NCI-H2196 (cell line): ENCODE measurements at regions not wholly inside any gene's neighbourhood (a gene's known extent, or its start where the extent isn't known, plus 50 kb on each side); places are given as distances from the start of the nearest gene placed in this dataset.

Experiments used
- DNase-seq: peaks from one replicate; lab custom pipeline; 2025; ENCODE audit not compliant: unreplicated experiment; lab: John Stamatoyannopoulos, UW

- no peak for DNase-seq
Observed at GRCh38 chr20:40806929-40807820, 118.1 kb upstream of the MAFB start.

- no peak for DNase-seq
Observed at GRCh38 chr20:40807821-40808170, 118.8 kb upstream of the MAFB start.

GRCh38 chr20:40808936-40809335, 119.9 kb upstream of the MAFB start:
- no peak for DNase-seq

GRCh38 chr20:40809361-40809760, 120.3 kb upstream of the MAFB start:
- no peak for DNase-seq

GRCh38 chr20:40810332-40811000, 121.4 kb upstream of the MAFB start:
- no peak for DNase-seq

GRCh38 chr20:40811004-40811403, 122.0 kb upstream of the MAFB start:
- no peak for DNase-seq

- DNase-seq = no peak
Observed at GRCh38 chr20:40811660-40812414, 122.8 kb upstream of the MAFB start.

GRCh38 chr20:40812415-40812925, 123.4 kb upstream of the MAFB start:
- no peak for DNase-seq

GRCh38 chr20:40813029-40813431, 124.0 kb upstream of the MAFB start:
- DNase-seq = no peak

- DNase-seq = no peak
Observed at GRCh38 chr20:40813708-40814630, 124.9 kb upstream of the MAFB start.

- DNase-seq = no peak
Observed at GRCh38 chr20:40814631-40814960, 125.6 kb upstream of the MAFB start.

- DNase-seq = no peak
Observed at GRCh38 chr20:40815156-40816038, 126.4 kb upstream of the MAFB start.

- no peak for DNase-seq
Observed at GRCh38 chr20:40816039-40816352, 127.0 kb upstream of the MAFB start.

- no peak for DNase-seq
Observed at GRCh38 chr20:40821429-40821828, 132.4 kb upstream of the MAFB start.

GRCh38 chr20:40826699-40827098, 137.7 kb upstream of the MAFB start:
- no peak for DNase-seq

GRCh38 chr20:40835321-40835720, 146.3 kb upstream of the MAFB start:
- DNase-seq = no peak

GRCh38 chr20:40838509-40838908, 149.5 kb upstream of the MAFB start:
- no peak for DNase-seq

GRCh38 chr20:40843251-40843650, 154.2 kb upstream of the MAFB start:
- no peak for DNase-seq

- no peak for DNase-seq
Observed at GRCh38 chr20:40844332-40844731, 155.3 kb upstream of the MAFB start.

- no peak for DNase-seq
Observed at GRCh38 chr20:40848096-40848495, 159.1 kb upstream of the MAFB start.
